HG02678 (cell line): ENCODE measurements at regions not wholly inside any gene's neighbourhood (a gene's known extent, or its start where the extent isn't known, plus 50 kb on each side); places are given as distances from the start of the nearest gene placed in this dataset.
"Not testable (repeated sequence)": the region's sequence is repeated elsewhere in the genome, so short reads cannot be mapped to it uniquely, and the experiment has no call there.

ENCODE experiments used
- ATAC-seq: cut with Tn5 transposase; IDR thresholded peaks from one replicate; pipeline ENCODE4 v1.9.1; 2021; ENCODE audit warnings: mild to moderate bottlenecking, moderate library complexity; ENCODE audit not compliant: unreplicated experiment

DNA sequence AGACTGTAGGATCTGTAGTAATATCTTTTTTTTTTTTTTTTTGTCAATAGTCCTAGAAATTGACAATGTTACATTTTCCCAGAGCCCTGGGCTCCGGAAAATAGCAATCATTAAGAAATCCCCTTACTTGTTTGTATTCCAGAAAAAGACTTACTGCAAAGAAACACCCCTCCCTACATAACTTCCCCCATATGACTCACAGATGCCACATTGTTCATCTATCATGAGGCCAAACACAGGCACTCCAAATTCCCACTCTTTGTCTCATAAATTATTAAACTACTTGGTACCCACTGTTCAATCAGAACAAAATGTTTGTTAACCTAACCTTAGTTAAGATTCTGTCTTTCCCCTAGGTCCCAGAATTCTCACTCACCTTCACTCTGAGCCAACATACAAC lies 53.5 kb downstream of the TEX51 start:
- no peak for ATAC-seq

DNA sequence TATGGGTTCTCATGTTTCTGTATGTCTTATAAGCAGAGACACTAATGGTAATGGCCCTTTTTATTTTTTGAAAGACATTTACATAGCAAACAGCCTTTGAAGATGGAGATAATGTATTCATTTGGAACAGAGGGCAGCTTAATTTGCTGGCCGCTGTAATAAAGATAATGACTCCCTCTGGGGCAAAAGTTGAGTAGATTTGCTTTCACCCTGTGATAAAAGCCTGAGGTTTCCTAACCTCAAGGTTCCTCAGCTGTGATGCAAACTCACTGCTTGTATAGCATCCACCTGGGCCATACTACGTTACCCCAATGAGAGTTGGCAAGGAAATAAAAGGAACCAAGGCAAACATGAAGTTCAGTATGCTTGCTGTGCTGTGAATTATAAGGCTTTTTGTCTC lies 54.8 kb downstream of the TEX51 start:
- no peak for ATAC-seq

DNA sequence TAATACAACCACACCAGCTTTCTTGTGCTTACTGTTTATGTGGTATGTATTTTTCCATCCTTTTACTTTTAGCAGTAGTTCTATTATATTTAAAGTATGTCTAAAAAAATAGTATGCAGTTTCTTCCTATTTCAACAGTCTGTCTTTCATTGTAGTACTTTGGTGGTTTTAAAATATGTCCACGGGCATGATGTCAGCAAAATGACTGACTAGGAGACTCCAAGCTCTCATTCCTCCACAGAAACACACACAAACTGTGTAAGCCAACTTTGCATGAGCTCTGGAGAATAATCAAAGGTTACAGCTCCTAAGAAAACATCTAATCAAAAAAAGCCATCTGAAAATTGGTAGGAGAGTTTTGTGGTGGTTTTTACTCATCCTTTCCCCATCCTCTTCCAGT lies 56.1 kb downstream of the TEX51 start:
- ATAC-seq = no peak

DNA sequence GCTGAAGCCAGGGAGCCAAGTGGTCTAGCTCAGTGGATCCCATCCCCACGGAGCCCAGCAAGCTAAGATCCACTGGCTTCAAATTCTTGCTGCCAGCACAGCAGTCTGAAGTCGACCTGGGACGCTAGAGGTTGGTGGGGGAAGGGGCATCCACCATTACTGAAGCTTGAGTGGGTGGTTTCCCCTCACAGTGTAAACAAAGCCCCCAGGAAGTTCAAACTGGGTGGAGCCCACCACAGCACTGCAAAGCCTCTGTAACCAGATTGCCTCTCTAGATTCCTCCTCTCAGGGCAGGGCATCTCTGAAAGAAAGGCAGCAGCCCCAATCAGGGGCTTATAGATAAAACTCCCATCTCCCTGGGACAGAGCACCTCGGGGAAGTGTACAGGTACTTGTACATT lies 58.1 kb downstream of the TEX51 start:
- ATAC-seq = not testable (repeated sequence)

DNA sequence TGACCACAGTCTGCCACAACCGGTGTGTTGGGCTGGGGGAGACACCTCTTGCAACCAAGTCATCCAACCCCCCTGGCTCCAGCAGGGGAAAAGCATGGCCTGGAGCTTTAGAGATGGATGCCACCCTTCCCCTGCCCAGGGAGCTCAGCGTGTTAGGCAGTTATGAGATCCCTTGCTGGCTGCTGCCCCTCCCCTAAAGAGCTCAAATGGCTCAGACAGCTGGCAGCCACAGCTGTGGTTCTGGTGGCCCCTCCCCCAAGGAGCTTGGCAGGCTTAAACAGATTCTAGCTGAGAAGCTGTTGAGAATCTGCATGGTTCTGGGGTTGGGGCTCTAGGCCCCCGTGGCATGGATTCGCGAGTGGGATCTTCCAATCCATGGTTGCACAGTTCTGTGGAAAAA lies 64.7 kb downstream of the TEX51 start:
- no peak for ATAC-seq

DNA sequence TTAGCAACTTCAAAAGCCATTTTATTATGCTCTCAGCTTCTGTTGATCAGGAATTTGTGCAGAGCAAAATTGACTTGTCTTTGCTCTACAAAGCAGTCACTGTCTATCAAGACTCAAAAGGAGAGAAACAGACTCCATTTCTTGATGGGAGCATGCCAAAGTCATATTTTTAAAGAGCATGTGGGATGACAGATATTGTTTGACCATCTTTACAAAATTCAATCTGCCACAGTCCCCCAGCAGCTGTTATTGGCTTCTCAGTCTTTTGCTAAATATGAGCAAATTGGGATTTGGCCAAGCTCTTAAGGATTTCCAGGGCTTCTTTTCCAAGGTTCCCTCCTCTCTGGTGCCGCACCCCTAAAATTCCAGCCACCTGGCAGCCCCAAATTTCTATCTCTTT lies 67.9 kb downstream of the TEX51 start:
- no peak for ATAC-seq

DNA sequence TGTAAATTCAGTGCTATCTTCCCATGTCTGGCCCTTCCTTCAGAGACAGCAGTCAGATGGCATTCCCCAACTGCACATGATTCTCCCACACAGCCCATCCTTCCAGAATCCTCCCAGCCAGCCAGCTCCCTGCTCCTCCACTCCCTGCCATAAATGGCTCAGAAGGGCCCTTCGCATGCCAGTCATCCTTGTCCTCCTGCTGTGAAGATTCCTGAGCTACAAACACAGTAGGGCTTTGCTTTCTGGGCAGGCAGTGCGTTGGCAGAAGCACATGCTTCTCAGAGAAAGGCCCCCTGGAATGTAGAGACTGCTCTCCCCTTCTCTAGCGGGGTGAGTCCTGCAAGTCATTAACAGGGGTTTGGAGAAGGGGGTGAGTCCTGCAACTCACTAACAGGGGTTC lies 71.9 kb downstream of the TEX51 start:
- ATAC-seq = no peak

DNA sequence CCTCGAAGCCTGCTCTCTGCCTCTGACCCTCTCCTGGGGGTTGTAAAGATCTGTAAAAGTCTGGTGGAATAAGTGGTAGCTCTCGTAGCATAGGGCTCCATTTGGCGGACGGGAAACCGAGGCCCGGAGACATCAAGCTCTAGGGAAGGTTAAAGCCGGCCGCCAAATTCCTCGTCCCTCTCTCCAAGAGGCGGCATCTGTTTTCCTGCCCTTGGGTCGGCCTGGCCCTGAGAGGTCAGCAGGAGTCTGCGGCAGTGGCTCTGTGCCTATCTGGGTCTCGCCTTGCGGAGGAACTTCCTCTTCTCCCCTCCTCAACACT lies 72.4 kb downstream of the TEX51 start:
- ATAC-seq = no peak

DNA sequence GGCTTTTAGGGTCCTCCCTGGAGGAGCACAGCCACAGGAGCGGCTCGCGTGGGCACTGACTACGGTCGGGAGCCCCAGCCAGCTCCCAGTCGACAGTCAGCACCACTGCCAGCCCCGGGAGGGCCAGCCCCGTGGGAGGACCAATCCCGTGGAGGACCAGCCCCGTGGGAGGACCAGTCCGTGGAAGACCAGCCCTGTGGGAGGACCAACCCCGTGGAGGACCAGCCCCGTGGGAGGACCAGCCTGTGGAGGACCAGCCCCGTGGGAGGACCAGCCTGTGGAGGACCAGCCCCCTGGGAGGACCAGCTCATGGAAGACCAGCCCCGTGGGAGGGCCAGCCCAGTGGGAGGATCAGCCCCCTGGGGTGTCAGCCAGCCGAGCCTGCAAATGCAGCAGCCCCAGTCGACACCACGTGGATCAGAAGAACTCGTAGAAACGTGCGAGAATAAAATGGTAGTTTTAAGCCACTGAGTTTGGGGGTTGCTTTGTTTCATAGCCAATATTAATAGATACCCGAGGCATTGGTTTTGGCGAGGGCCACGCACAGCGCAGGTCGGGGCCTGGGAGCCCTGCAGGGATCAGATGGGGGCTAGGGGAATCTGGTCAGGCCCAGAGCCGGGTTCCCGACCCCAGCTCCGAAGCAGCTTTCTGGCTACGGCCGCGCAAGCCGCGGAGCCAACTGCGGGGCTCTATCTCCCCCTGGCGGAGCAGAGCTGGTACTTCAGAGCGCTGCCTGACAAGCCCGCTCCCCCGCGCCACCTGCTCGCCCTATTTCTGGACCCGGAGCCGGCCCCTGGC lies 73.0 kb downstream of the TEX51 start:
- peak; percentile 98 for ATAC-seq

DNA sequence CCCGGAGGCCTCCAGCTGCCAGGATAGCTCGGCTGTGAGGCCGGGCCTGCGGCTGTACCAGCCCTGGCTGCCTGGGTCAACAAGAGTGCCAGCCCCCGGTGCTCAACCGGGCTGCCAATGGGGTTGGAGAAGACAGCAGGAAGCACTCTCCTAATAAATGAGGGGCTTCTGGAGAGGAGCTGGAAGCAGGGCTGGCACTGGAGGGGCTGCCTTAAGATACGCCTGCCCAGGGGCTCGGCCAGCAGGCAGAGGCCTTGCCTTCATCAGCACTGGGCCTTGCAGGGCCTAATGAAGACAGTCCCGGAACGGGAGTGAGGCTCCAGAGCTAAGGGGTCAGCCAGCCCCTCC lies 73.6 kb downstream of the TEX51 start:
- no peak for ATAC-seq

DNA sequence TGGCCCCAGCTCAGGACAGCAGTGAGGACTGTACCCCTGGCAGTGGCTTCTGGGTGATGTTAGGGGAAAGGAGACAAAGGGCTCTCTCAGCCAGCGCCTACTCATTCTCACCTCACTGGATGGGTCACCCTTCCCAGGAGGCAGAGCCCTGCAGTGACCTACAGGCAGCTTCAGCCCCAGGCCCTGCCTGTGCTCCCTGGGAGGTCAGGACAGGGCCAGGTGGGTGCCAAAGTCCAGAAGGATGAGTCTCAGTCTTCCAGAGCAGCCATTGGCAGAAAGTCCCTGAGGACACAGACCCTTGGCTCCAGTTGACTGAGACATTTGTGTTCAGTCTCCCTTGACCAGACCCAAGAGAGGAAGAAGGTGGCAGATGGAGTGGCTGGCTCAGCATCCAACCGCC lies 75.1 kb downstream of the TEX51 start:
- no peak for ATAC-seq

DNA sequence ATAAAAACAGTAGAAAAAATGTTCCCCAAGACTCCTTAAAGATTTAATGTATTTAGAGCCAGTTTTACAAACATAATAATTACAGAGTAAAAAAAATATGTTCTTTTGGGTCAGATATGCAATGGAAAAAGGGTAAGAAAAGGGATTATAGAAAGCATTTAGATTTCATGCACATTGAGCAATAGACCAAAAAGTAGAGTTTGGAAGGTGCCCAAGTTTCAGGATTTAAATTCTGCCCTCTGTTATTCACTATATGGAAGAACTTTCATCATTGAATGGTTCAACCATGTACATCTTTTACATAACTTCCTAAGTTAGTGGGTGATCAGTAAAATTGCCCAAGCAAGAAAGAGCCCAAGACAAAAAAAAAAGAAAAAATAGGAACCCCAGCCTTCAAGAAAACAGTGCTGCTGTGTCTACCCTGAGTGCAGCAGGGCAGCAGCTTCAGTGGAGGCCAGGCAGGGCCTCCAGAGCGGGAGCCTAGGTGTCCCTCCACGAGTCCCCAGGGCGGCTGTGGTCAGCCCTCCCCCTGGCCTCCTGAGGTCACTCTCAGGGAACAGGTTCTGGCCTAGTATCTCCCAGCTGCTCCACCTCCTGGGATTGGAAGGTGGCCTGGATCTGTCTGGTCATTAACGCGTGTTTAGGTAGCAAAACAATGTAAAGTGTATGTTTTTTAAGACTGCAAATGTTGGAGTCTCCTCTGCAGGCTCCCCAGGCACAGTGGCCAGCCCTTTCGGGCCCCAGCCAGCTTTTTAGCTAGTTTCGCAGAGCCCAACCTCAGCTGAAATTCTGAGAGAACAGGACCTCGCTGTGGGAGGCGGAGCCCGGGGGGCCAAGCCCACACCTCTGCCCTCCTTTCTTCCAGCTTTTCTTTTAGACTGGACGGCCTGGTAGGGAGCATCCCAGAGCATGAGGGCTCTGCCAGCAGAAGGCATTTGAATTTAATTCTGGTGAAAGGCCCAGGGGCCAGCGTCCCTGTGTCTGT lies 77.3 kb downstream of the TEX51 start:
- no peak for ATAC-seq

DNA sequence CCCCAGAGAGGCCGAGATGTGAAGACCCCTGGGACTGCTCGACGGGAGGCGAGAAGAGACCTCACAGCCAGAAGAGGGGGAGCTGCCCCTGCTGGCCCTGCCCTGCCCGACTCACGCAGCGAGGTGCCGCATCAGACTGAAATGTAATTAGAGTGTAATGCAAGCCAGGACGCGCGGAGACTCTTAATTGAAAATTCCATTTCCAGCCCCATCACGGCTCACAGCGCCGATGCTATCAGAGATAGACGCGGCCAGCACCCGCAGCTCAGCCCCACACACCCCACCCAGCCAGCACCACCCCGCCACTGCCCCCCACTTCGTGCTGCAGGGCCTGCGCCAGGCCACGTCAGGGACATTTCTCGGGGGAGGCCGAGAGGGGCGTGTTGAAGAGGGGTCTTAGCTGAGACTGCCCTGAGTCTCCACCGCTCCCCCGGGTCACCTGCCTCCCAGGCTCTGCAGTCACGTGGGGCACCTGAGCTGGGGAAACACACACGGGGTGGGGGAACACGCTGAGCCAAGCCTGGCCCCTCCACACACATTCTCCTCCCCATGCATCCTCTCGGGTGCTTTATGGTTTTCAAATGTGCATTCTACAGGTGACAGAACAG lies 78.1 kb downstream of the TEX51 start:
- no peak for ATAC-seq

DNA sequence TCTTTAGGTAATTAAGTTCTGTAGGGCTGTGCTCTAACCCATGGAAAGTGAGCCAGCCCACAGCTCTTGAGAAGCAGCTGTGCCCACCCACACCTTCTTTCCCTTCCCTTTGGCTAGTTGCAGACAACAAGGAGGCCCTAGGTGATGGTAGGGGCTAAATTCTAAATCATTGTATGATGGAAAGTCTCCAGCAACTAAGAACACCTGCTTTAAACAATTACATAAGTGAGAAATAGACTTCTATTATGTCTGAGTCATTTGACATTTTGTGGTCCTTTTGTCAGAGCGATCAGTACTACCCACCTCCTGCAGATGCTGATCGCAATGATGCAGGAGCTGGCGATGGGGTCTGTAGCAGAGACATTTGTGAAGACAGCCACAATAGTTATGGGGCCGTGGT lies 79.6 kb downstream of the TEX51 start:
- no peak for ATAC-seq

DNA sequence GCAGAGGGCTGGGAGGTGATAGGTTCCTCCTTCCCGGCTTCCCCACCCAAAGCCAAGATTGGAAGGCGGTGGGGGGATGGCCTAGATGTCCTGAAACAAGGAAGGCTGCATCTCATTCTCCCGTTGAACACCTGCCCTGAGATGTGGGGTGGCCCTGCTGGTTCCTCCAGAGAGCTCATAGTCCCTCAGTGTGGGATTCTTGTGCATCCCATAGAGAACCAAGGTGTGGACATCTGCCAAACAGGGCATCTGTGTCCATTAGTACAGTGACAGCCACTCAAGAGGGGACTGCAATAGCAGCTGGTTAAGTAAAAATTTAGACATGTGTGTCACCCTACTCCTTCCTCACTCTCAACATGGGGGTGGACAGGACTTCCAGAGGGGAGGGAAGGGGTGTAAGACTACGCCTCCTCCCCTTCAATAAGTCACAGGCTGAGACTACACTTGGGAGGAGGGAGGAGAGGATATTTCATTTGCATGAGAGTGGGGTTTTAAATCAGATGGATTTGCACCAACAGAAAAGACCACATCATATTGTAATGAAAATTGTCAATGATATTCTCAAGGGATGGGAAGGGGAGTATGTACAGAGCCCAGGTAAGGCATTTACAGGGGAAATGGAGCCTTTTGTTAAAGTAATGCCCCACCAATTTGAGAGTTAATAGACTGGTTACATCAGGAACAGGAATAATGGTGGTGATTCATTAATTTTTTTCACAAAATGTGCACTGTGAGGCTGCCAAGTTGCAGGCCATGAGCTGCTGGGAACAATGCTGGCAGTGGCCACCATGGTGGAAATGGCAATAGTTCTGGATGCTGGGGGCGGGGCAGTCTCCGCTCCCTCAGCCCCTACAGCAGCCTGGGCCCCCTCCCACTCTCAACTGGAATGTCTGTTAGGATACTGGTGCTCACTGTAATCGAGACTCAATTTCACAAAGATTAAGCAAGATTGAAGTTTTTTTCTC lies 80.6 kb downstream of the TEX51 start:
- ATAC-seq = no peak

DNA sequence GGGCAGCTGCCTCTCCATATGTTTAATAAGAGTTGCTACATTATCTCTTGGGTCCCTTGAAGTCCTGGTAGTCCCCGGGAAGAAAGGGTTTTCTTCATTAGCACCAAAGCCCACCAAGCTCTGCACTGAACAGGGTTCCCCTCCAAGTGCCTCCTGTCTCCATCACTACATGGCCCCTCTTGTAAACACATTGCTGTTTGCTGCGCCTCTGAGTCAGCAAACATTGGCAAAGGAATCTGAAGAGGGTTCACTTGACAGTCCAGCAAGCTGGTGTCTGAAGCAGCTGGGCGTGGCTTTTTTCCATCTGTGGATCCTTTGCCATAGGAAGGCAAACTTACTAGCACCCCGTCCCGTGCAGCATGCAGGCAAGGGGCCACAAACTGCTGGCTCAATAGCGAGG lies 82.8 kb downstream of the TEX51 start:
- ATAC-seq = no peak

DNA sequence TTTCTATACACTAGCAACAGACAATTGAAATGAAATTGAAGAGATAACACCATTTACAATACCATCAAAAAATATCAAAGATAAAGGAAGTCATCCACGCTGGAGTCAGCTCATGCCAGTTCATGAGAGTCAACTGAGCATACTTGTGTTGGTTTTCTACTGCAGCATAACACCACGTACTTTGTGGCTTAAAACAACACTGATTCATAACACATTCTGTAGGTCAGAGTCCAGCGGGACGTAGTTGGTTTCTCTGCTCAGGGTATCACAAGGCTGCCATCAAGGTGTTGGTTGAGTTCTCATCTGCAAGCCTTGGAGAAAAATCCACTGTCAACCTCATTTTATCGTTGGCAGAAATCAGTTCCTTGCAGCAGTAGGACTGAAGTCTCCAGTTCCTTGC lies 84.2 kb downstream of the TEX51 start:
- no peak for ATAC-seq

DNA sequence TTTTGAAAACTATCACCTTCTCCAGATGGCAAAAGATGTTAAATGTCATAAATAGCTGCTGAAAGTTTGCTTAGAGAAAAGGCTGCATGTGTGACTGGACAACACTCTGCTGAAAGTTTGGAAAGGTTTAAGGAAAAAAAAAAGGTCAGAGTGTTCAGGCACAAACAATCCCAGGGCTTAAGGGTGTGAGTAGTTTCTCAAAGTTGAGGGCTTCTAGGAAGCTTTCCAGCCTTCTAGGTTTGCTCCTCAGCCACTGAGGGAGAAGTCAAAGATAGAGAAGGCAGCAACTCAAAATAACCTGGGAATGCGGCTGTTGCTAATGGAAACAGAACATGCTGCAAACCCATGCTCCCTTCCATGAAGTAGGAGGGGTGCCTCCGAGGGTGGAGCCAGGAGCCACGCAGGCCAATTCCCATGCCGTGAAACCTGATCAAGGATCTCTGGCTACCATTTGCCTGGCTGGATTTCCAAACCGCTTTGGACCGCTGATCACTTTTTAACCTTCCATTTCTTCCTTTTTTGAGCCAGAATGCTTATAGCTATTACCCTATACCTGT lies 88.0 kb downstream of the TEX51 start:
- ATAC-seq = no peak

DNA sequence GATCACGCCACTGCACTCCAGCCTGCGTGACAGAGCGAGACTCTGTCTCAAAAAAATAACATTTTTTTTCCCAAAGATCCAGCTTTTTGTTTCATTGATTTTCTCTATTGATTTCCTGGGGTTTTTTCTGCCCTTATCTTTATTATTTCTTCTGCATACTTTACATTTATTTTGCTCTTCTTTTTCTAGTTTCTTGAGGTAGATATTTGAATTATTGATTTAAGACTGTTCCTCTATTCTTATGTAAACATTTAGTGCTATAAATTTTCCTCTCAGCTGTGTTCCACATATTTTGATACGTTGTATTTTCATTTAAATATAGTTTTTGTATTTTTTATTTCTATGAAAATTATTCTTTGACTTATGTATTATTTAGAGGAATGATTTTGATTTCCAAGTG lies 89.8 kb downstream of the TEX51 start:
- ATAC-seq = no peak

DNA sequence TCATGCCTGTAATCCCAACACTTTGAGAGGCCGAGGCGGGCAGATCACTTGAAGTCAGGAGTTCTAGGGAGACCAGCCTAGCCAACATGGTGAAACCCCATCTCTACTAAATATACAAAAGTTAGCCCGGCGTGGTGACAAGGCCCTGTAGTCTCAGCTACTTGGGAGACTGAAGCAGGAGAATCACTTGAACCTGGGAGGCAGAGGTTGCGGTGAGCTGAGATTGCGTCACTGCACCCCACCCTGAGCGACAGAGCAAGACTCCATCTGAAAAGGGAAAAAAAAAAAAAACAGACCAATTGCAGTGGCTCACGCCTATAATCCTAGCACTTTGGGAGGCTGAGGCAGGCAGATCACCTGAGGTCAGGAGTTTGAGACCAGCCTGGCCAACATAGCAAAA lies 90.4 kb downstream of the TEX51 start:
- ATAC-seq = not testable (repeated sequence)
